Aorta (tissue), 5 donors: ENCODE measurements at regions not wholly inside any gene's neighbourhood (a gene's known extent, or its start where the extent isn't known, plus 50 kb on each side); places are given as distances from the start of the nearest gene placed in this dataset.

Source experiments
- ATAC-seq: fragments of 200-7000 bp; cut with Tn5 transposase; one replicate; pipeline ENCODE4 v1.9.1; 2022; ENCODE audit warnings: moderate library complexity; ENCODE audit not compliant: low FRiP score
- DNase-seq, 2 donors: peaks; one replicate each; pipeline ENCODE4 v3.0.0-alpha.2; 2020
- H3K27ac ChIP-seq, 2 donors: one replicate each; pipeline ENCODE4 v1.5.1; 2013; ENCODE audit warnings: low read length in 2 of 2, mild to moderate bottlenecking in 2 of 2, moderate library complexity in 2 of 2, control low read depth in 1 of 2, inconsistent platforms in 1 of 2, low read depth in 1 of 2
- H3K27me3 ChIP-seq, 2 donors: one replicate each; pipeline ENCODE4 v1.6.1; 2013; ENCODE audit warnings: control low read depth in 1 of 2, low read length in 1 of 2, mild to moderate bottlenecking in 1 of 2, moderate library complexity in 1 of 2; ENCODE audit not compliant: insufficient read depth in 2 of 2, control insufficient read depth in 1 of 2
- H3K36me3 ChIP-seq, 2 donors: one replicate each; pipeline ENCODE4 v1.6.1; 2013; ENCODE audit warnings: control low read depth in 1 of 2, low read length in 1 of 2, mild to moderate bottlenecking in 1 of 2; ENCODE audit not compliant: insufficient read depth in 2 of 2, control insufficient read depth in 1 of 2
- H3K4me1 ChIP-seq, 2 donors: one replicate each; pipeline ENCODE4 v1.6.1; 2013; ENCODE audit warnings: low read length in 2 of 2, control low read depth in 1 of 2, mild to moderate bottlenecking in 1 of 2, moderate library complexity in 1 of 2; ENCODE audit not compliant: insufficient read depth in 2 of 2, control insufficient read depth in 1 of 2
- H3K4me3 ChIP-seq, 2 donors: one replicate each; pipeline ENCODE4 v1.5.1; 2013; ENCODE audit warnings: low read length in 2 of 2, control low read depth in 1 of 2, mild to moderate bottlenecking in 1 of 2
- H3K9me3 ChIP-seq: one replicate; pipeline ENCODE4 v1.6.1; 2013; ENCODE audit warnings: mild to moderate bottlenecking, low read length; ENCODE audit not compliant: control insufficient read depth
- WGBS, 2 donors: extraction: QIAGEN DNeasy Blood & Tissue Kit; methylation state at CpG; one replicate each; pipeline ENCODE4 v1.1.7; 2013; 5-methylcytosine and 5-hydroxymethylcytosine counted together
- intact Hi-C, 2 donors: fragments of 100-400 bp; cut with DNase I; formaldehyde crosslinking; loops; one replicate each; pipeline versions ENCODE4 v1.14.2 to v1.15.0; 2022
- donor health status: healthy with polysubstance abuse.
- donor health status: Bipolar disorder and iron deficiency.
- donor health status: DM: no; HTN: no; CAD: no.
- donor health status: DM: no; HTN: no; CAD: no.
- donor health status: DM: yes; HTN: yes; CAD: no.

GRCh38 chr10:85430991-85431390, 935.6 kb downstream of the GRID1 start:
- Histone ChIP-seq H3K9me3 (no peaks in the 10 kb centered on the region), H3K4me1 (no peaks in the 10 kb centered on the region), H3K27me3 (no peaks in the 10 kb centered on the region), H3K4me3 (no peak overlapping the region), H3K36me3 (no peaks in the 10 kb centered on the region), H3K27ac (no peak overlapping the region)
- WGBS, 2 donors, result 66 to 67% methylated on average over 2 of the region's 2 CpGs
- intact Hi-C loops, result no loop called here
- DNase-seq, result no peak
- ATAC-seq, result no peak

- H3K4me3 ChIP-seq, result no peak overlapping the region
- H3K9me3 ChIP-seq, result no peaks in the 10 kb centered on the region
- no peaks in the 10 kb centered on the region for H3K36me3 ChIP-seq
- DNase-seq (no peak), ATAC-seq (no peak)
- no peak overlapping the region for H3K27ac ChIP-seq
- 87 to 88% methylated on average over 7 of the region's 7 CpGs for WGBS, 2 donors
- H3K4me1 ChIP-seq, result no peaks in the 10 kb centered on the region
- peaks cover 0 to 1% of the 10 kb centered on the region in 2 donors for H3K27me3 ChIP-seq
- intact Hi-C loops, result no loop called here
Measured at GRCh38 chr10:85433248-85433647, 933.3 kb downstream of the GRID1 start.

DNA sequence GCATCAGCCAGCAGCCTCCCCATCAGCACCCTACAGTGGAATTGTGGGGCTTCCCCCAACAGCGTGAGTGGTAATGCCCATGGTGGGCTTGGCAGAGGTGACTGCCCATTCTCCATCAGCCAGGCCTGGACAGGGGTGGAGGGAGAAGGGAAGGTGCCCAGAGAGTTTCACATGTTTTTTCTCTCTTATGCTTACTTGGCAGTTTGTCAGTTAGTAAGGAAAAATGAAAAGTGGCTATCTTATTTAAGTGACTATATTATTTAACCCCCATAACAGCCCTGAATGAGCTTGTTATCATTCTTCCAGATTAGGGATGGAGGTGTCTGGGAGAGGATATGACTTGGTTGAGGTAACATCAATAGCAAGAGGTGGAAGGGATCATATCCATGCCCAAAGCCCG, 921.7 kb downstream of the GRID1 start:
- intact Hi-C loops, result no loop called here
- 67 to 78% methylated on average over 2 of the region's 2 CpGs for WGBS, 2 donors
- ATAC-seq (no peak), DNase-seq (no peak)
- Histone ChIP-seq H3K4me3 (no peak overlapping the region), H3K27me3 (peaks cover 0 to 1% of the 10 kb centered on the region in 2 donors), H3K36me3 (no peaks in the 10 kb centered on the region), H3K27ac (no peak overlapping the region), H3K4me1 (no peaks in the 10 kb centered on the region), H3K9me3 (no peaks in the 10 kb centered on the region)

DNA sequence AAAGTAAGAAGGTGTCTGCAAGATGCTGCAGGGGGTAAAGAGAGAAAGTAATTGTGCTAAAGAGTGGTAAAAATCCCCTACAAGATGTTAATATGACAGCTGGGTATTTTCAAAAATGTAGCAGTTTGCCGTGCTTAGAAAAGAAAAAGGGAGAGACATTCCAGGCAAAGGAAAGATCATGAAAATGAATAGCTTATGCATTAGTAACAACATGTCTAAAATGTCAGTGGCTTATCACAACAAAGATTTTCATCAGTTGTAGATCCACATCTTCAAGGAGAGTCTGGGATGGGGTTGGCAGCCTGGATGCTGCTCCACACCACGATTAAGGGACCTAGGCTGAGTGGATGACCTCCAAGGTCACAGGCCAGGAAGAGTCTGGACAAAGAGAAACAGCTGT, 920.9 kb downstream of the GRID1 start:
- Histone ChIP-seq H3K36me3 (no peaks in the 10 kb centered on the region), H3K27me3 (peaks cover 0 to 1% of the 10 kb centered on the region in 2 donors), H3K9me3 (no peaks in the 10 kb centered on the region), H3K27ac (no peak overlapping the region), H3K4me3 (no peak overlapping the region), H3K4me1 (no peaks in the 10 kb centered on the region)
- no peak for DNase-seq
- intact Hi-C loops, result no loop called here
- WGBS, 2 donors, result 15 to 23% methylated on average over 2 of the region's 2 CpGs
- ATAC-seq, result no peak

- no peaks in the 10 kb centered on the region for H3K9me3 ChIP-seq
- H3K27ac ChIP-seq, result no peak overlapping the region
- no peak overlapping the region for H3K4me3 ChIP-seq
- WGBS, 2 donors, result 69 to 70% methylated on average over 2 of the region's 2 CpGs
- no peaks in the 10 kb centered on the region for H3K27me3 ChIP-seq
- ATAC-seq (no peak), DNase-seq (no peak)
- intact Hi-C loops, result no loop called here
- H3K4me1 ChIP-seq, result no peaks in the 10 kb centered on the region
- H3K36me3 ChIP-seq, result no peaks in the 10 kb centered on the region
Measured at GRCh38 chr10:85446827-85447226, 919.8 kb downstream of the GRID1 start.

DNA sequence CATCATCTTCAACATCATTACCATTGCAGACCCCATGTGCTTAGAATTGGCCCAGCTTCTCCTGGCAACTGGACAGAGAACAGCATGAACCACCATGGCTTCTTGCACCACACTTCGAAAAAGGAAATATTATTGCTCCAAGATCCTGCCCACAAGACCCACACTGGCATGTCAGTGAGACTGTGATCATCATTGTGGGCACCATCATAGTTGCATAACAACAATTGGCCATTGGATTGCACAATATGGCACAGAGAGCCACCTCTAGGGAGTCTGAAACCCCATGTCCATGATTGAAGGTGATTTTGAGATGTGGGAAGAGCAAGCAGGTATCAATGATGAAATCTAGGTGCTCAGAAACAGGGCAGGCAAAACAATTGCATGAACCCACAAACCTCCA, 918.9 kb downstream of the GRID1 start:
- 70 to 77% methylated on average over 1 of the region's 1 CpG for WGBS, 2 donors
- intact Hi-C loops, result no loop called here
- ATAC-seq (no peak), DNase-seq (no peak)
- H3K9me3 ChIP-seq, result no peaks in the 10 kb centered on the region
- no peaks in the 10 kb centered on the region for H3K4me1 ChIP-seq
- no peaks in the 10 kb centered on the region for H3K27me3 ChIP-seq
- no peak overlapping the region for H3K27ac ChIP-seq
- no peaks in the 10 kb centered on the region for H3K36me3 ChIP-seq
- no peak overlapping the region for H3K4me3 ChIP-seq

DNA sequence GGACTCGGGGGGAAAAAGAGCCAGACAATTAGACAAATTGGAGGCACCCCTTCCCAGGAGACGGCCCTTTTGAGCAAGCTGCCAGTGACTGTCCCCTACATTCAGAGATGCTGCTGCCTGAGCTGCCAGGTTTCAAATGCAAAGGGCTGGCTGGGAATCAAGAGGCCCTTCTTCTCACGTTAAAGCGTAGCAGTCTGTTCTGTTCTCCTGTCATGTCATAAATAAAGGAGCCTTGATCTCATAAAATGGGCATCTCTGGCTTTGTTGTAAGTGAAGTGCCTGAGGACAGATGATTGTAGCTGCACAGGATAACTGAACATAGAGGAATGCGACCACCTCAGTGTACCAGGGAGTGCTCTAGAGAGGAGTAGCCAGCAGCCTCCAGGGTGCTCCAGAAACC, 917.9 kb downstream of the GRID1 start:
- H3K9me3 ChIP-seq, result no peaks in the 10 kb centered on the region
- no peak overlapping the region for H3K4me3 ChIP-seq
- ATAC-seq, result no peak
- intact Hi-C loops, result no loop called here
- WGBS, 2 donors, result 61 to 67% methylated on average over 5 of the region's 5 CpGs
- no peaks in the 10 kb centered on the region for H3K4me1 ChIP-seq
- DNase-seq, result no peak
- no peak overlapping the region for H3K27ac ChIP-seq
- H3K27me3 ChIP-seq, result no peaks in the 10 kb centered on the region
- no peaks in the 10 kb centered on the region for H3K36me3 ChIP-seq

DNA sequence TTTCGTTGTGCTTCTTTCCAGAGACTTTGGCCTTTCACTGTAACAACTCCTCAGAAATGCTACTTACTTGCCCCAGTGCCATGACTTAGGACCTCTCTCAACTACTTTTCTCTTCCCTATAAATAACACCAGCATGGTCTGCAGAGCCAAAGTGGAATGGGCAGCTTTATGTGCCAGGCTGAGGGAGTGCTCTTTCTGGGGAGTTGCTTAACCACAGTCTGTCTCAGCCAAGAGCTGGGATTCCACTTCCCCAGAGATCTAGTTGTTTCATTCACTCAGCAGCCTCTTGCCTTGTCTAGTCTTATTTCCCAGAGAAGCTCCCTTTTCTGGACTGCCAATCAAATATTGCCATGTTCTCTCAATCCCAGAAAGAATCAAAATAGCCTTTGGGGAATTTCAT, 912.2 kb downstream of the GRID1 start:
- H3K27ac ChIP-seq, result no peak overlapping the region
- WGBS, 2 donors, result 93 to 96% methylated on average over 1 of the region's 1 CpG
- no peak for DNase-seq
- H3K4me1 ChIP-seq, result no peaks in the 10 kb centered on the region
- intact Hi-C loops, result no loop called here
- ATAC-seq, result no peak
- H3K36me3 ChIP-seq, result no peaks in the 10 kb centered on the region
- H3K4me3 ChIP-seq, result no peak overlapping the region
- no peaks in the 10 kb centered on the region for H3K27me3 ChIP-seq
- no peaks in the 10 kb centered on the region for H3K9me3 ChIP-seq

- WGBS, 2 donors, result 35 to 42% methylated on average over 2 of the region's 2 CpGs
- ATAC-seq (no peak), DNase-seq (no peak)
- Histone ChIP-seq H3K27ac (no peak overlapping the region), H3K4me1 (no peaks in the 10 kb centered on the region), H3K27me3 (no peaks in the 10 kb centered on the region), H3K4me3 (no peak overlapping the region), H3K36me3 (no peaks in the 10 kb centered on the region), H3K9me3 (no peaks in the 10 kb centered on the region)
- intact Hi-C loops, result no loop called here
Measured at GRCh38 chr10:85457191-85457590, 909.4 kb downstream of the GRID1 start.
